IPS-NIHi7 (cell line): ENCODE measurements at regions not wholly inside any gene's neighbourhood (a gene's known extent, or its start where the extent isn't known, plus 50 kb on each side); places are given as distances from the start of the nearest gene placed in this dataset.
"Not testable (repeated sequence)": the region's sequence is repeated elsewhere in the genome, so short reads cannot be mapped to it uniquely, and the experiment has no call there.

ENCODE experiments used
- DNase-seq: peaks from one replicate; pipeline ENCODE4 v3.0.0; 2012; ENCODE audit warnings: mixed read lengths; ENCODE audit errors: extremely low spot score

DNA sequence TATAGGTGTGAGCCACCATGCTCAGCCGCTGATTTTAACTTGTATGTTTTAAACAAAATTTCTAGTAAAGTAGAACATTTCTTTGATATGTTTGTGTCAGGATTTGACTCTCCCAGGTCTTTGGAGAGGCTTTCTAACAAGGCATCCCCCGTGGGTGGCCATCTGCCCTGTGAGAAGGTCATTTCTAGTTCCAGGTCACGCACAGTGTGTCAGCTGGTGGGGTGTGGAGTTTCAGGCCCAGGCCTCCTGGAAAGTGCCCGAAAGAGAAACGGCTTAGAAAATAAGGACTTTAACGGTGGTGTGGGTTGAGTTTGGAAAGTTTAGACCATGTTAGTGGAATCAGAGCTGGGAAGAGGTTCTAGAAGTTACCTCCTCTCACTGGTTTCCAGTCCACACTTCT, 61.0 kb downstream of the SPDYE17 start:
- not testable (repeated sequence) for DNase-seq

DNA sequence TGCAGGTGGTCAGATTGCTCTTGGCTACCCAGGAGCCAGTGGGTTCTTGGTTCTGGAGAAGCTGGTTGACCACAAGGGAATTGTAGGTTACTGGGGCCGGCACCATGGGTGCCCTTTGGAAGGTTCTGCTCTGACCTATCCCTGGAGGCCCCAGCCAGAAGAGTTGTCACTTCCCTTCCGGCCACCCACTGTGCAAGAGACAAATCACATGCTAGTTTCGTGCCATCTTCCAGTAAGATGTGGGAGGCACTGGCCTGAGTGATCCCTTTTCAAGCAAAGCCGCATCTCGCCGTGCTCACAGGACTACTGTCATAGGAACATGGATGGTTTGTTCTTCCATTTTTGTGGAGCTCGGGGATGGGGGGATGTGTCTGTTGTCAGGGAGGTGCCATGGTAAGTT, 62.3 kb downstream of the SPDYE17 start:
- DNase-seq, result not testable (repeated sequence)

DNA sequence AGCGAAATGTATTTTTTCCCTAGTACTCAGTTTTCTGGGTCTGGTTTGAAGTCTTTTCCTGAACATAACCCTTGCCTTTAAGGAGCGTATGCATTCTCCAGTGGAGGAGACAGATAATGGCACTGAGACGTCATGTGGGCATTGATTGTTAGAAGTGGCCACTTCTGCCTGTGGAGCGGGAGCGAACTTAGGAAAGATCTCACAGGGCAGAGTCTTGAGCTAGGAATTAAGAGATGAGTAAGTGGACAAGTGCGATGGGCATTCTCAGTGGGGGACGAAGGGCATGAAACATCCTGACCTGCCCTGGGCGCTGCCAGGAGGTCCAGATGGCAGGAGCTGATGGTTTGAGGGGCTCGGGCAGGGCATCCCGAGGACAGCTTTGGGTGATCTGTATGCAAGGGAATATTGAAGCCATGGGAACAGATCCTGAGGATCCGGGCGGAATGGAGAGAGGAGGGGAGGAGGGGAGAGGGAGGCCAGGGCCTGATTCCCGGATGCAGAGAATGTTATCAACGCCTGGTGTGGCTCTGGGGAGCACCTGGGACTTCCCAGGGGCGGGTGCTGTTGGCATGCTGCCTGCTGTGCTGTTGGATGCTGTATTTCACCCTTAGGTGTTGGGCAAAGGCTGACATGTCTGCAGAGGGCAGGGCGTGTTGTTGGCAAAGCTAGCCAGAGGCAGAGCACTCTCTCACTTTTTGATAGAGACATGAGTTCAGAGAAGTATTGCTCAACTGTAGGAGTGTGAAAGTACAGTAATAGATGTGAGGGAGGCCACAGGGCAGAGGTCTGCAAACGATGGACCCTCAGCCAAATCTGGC, 66.2 kb downstream of the SPDYE17 start:
- DNase-seq, result not testable (repeated sequence)

DNA sequence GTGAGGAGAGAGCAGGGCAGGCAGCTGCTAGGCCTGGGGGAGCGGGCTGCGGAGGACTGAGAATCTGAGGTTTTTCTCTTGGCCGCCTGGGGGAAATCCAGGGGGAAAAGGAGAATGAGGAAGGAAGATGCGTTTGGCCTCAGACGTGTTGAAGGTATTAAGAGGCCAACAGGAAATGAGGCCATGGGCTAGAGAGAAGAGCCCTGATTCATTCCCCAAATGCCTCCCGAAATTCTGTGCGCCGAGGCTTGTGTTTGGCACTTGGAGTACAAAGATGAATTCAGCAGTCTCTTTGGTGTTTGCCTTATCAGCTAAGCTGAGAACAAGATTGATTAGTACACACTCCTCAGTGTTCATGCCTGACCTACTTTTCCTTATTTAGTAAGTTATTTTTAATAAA, 68.1 kb downstream of the SPDYE17 start:
- not testable (repeated sequence) for DNase-seq

DNA sequence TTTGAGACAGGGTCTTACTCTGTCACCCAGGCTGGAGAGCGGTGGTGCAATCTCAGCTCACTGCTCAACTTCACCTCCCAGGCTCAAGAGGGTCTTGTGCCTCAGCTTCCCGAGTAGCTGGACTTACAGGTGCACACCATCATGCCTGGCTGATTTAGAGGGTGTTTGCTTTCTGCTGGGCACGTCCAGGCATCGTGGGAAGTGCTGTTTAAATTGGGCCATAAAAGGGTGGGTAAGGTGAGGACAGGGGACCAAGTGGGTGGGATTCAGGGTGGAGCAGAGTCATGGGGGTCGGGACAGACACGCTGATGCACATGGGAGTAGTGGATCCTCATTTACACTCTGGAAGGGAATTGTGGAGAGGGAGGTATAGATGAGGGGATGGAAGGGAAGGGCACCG, 69.1 kb downstream of the SPDYE17 start:
- DNase-seq, result not testable (repeated sequence)

DNA sequence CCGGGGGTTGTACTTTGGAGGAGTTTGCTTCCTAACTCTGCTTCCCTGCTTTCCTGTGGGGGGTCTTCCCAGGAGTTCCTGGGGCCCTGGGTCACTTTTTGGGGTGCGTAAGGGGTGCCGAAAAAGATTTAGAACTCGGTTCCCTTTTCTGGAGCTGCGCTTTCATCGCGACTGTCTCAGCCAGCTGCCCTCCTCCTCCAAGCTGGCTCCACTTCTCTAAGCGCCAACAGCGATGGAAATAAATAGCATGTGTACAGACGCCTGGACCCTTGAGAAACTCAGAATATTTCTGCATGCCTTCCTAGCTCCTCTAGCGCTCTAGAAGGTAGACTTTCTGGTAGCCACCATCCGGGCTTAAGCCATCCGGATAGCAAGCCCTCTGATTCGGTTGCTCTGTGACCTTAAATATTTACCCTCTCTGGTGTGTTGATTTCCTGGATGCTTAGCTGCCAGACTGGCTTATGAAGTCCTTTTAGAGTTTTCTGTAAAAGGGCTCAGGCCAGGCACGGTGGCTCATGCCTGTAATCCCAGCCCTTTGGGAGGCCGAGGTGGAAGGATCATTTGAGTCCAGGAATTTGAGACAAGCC, 71.7 kb downstream of the SPDYE17 start:
- not testable (repeated sequence) for DNase-seq

DNA sequence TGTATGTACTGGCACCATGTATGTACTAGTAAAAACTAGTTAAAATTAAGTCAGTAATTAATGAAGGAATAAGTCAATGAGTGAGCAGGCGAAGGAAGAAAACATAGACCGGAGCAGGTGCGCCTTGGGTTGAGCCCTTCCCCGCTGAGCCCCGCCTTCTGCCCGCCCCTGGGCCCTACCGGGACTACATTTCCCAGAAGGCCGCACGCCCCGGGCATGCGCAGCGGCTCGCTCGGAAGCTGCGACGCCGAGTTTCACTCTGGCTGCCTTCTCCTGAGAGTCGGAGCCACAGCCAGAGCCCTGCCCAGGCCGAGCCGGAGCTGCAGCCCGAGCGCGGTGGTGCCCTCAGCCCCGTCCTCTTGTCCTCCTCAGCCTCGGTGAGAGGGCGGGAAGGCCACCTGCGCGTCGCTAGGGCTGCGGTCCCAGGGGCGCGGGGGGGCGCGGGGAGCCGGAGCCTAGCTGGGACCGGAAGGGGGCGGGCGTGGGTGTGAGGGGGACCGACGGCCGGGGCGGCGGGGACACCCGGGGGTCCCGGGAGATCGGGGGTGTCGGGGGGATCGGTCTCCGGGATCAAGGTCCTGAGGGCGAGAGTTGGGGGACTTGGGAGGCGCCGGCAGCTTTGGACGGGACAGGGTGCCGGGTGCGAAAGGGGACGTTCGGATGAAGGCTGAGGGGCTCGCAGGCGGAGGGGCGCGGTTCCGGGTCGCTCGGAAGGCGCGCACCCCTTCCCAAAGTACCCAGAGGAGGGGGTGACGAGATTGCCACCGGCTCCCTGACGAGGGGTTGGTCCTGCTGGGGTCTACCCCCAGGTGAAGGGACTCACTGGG, 72.4 kb downstream of the SPDYE17 start:
- DNase-seq, result not testable (repeated sequence)

DNA sequence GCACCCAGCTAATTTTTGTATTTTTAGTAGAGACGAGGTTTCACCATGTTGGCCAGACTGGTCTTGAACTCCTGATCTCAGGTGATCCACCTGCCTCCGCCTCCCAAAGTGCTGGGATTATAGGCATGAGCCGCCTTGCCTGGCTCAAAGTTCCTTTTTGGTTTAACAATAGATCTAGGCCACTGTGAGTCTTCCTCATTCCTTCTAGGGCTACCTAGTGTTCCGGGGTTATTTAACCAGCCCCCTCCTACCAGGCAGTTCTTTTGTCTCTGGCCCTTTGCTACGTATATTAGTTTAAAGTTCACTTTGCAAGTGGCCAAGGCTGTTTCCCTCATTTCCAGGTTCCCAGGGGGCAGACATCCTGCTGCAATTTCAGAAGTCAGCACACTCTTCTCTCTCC, 75.6 kb downstream of the SPDYE17 start:
- DNase-seq, result not testable (repeated sequence)

DNA sequence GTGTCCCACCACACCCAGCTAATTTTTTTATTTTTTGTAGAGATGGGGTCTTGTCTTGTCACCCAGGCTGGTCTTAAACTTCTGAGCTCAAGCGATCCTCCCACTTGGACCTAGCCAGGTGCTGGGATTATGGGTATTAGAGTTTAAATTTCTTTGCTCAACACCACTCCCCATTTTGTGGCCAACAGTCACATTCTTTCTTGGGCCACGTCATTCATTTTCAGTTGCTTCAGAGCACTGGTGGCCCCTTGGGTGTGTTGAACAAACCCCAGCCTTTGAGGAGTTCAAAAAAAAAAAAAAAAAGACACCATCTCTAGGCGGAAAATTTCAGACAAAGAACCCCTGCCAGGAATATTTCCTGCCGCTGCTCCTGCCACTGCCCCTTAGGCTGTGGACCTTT, 77.0 kb downstream of the SPDYE17 start:
- DNase-seq, result not testable (repeated sequence)

DNA sequence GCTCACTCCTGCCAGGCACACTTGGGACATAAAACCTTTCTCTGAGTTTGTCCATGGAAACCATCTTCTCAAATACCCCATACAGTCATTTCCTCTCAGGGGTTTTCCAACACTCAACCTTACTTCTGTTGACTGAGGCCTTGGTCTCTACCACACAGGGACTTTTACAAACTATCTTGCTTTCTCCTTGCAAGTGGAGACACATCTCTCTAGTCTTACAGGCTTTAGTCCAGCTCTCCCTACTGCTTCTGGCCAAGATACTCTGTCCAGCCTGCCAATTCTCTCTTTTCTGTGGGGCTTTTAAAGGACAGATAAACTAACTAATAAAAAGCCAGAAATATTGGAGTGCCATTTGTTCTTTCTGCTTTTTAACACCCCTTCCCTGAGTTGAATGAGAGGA, 87.6 kb downstream of the SPDYE17 start:
- DNase-seq, result not testable (repeated sequence)

DNA sequence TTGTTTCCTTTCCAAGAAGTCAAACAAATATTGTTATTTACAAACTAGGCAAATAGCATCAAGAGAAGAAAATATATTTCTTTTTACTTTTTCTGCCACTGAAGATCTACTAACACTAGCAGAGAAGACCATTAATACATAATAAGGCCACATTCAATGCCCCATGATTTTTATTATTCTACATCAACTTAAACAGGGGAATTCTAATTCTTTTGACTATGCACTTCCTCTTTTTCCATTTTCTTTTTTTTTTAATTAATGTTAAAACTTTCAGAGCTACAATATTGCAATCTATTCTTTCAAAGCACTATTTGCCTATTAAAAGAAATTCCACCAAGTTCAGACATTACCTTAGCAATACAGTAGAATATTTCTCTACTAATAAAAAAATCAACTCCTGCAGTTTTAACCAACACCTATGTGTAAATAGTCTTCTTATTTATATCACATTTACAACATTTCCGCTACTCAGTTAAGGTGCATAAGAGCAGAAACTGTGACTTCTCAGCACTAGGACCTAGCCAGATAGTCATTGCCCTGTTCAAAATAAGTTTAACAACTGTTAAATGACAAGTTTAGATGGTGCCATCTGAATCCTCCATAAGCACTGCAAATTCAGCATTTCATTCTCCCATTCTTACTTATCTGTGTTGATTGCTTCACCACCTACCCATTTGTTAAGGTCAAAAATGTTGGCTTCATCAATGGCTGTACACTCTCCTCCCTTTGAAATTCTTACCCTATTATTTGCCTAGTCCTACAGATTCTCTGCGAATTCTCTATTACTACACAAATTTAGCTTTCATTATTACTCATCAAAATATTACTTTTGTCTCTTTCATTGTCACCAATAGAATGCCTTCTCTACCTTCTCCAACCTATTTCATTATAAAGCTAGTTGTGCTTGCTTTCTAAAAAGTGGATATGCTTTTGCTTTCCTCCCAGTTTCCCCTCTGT, 90.1 kb downstream of the SPDYE17 start:
- DNase-seq, result not testable (repeated sequence)

DNA sequence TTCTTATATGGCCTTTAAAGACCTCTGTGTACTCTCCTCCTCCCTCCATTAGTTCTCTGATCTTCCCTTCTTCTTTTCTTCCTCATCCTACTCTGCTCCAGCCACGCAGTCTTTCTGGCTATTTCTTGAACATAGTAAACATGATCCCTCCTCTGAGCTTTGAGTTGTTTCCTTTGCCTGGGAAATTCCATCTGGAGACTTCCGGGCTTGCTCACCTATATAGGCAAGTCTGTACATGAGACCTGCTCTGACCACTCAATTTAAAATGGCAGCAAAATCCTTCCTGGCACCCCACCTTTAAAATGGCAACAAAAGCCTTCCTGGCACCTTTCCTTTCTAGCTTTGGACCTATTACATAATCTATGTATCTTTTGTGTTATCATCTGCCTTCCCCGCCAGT, 94.4 kb downstream of the SPDYE17 start:
- not testable (repeated sequence) for DNase-seq

DNA sequence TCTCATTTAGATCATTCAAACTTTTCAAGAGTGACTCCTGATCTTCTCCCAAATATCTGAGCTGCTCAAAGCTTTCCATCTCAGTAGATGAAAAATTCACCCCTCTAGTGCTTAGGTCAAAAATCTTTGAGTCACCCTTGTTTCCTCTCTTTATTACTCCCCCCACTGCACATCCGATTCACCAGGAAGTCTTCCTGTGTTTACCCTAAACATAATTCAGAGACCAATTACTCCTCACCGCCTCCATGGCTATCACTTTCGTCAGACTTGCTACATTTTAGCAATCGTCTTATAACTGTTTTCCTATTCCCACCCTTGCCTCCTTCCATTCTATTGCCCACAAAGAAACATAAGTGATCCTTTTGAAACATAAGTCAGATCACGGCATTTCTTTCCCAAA, 94.8 kb downstream of the SPDYE17 start:
- DNase-seq, result not testable (repeated sequence)

DNA sequence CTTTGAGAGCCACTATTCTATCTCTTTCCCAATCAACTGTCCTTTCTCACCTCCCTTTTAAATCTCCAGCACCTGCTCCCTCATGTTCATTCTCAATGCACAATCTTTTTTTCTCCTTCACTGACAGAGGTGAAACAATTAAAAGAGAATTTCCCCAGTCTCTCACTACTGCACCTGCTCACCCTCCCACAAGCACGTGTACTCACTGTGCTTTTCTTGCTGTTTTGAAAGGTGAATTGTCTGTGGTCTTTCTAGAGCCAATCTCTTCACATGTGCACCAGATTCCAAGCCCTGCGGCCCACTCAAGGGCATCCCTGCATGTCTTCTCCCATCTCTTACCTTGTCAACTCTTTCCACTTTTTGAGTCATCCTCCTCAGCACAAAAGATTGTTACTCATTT, 95.8 kb downstream of the SPDYE17 start:
- not testable (repeated sequence) for DNase-seq

DNA sequence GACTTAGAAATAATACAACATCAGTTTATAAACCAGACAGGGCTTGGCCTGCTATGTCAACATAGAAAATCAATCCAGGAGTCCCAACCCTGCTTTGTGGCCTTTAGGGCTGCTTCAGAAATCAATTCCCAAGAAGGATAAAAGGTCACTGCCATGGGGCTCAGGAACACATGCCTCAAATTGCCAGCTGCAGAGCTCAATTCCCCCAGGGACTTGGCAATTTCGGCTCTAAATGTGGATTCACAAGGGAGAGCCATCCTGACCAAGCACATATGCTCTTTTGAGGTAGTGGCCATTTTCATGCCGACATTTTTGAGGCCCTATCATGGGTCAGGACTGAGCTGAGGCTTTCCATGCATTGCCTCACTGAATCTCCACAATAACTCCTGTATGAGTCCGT, 97.5 kb downstream of the SPDYE17 start:
- DNase-seq, result not testable (repeated sequence)

DNA sequence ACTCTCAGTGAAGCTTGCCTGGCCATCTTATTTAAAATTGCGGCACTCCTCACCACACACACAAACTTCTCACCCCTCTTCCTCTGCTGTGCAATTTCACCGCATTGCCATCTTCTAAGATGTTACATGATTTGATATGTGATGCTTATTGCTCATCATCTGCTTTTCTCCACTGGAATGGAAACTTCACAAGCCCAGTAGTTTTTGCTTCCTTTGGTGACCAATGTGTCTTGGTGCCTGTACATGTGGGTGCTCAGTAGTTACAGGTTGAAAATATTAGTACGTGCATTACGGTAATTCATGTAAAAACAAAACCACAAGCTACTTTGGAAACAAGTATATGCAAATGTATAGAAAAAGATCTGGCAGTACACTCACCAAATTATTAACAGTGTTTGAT, 99.2 kb downstream of the SPDYE17 start:
- DNase-seq, result not testable (repeated sequence)

DNA sequence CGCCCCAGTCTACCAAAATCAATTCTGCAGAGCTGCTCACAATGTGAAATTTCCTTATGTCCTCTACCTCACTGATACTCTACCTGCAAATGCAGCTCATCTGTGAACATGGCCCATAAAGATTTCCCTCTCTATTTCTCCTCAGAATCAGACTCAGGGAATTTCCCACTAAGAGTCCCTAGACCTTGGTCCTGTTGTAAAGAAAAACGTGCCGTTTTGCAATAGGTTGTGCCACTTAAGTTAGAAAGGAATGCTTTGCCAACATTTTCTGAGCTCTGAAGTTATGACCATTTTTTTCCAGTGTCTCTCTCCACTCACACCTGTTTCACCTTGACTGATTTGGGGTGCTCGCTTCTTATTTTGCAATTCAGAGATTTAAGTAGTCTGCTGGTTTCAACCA, 100.7 kb downstream of the SPDYE17 start:
- not testable (repeated sequence) for DNase-seq

DNA sequence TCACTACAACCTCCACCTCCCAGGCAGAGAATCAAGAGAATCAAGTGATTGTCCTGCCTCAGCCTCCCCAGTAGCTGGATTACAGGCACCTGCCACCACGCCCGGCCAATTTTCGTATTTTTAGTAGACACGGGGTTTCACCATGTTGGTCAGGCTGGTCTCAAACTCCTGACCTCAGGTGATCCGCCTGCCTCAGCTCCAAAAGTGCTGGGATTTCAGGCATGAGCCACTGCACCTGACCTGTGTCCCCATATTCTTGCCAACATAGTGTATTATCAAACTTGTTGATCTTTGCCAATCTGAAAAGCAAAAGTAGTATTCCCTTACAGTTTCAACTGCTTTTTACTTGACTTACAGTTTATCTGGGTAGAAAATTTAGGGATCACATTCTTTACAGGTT, 101.7 kb downstream of the SPDYE17 start:
- not testable (repeated sequence) for DNase-seq

DNA sequence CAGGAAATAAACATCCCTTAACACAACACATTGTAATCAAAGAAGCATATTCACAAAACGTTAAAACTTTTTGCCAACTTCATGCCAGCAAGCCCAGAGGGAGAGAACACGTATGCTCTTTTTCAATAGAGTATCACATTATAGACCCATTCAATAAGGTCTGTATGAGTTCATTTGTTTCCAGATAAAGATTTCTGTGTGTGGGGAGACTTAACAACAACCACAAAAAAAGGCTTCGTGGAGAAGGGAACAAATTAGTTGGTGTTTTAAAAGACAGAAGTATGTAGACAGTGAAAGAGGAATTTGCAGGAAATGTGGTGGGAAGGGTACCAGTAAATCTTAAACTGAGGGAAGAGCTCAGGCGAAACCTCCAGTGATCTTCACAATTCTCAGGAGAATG, 103.4 kb downstream of the SPDYE17 start:
- not testable (repeated sequence) for DNase-seq

DNA sequence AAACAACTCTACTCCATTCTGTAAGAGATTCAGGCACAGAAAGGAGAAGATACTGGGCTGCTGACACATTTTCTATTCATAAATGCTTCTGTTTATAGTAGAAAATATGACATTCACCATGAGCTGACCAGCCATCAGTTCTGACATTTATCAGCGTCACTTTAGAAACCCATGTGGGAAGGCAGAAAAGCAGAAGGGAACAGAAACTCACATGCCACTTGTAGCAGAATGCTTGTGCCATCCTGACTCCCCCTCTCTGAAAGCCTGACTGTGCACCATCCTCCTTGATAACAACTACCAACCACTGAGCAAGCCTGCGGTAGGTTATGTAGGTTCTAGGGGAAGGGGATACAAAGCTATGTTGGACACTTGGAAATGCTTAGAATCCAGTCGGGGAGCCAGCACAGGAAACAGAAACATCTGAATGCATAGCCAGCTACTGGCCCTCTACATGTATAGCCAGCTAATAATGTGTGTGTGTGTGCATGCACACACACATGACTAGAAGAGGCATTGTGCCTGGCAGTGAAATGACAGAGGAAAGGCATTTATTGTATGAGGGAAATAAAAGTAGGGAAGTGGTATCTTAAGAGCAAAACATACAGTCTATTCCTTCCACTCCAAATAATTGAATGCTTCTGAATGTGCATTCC, 104.3 kb downstream of the SPDYE17 start:
- not testable (repeated sequence) for DNase-seq

DNA sequence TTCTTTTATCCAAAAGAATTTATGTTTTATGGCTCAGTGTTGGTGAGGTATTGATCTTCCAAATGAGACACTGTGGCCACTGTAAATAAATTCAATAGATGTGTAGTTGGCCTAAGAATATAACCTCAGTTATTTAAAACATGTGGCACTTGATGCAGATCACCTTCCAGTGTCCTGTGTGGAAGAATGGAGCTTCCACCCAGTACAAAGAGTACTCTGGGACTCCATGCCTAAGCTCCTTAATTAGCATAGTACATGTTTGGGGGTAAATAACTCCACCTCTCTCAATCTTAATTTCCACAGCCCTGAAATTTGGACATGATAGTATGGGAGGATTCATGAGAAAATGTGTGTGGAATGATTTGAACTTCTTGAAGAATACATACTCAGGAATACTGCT, 105.7 kb downstream of the SPDYE17 start:
- not testable (repeated sequence) for DNase-seq
